Rectal smooth muscle tissue (tissue), 1 donor: ENCODE measurements at regions not wholly inside any gene's neighbourhood (a gene's known extent, or its start where the extent isn't known, plus 50 kb on each side); places are given as distances from the start of the nearest gene placed in this dataset.

Source experiments
- H3K27ac ChIP-seq: one replicate; pipeline ENCODE4 v1.7.0; 2013; ENCODE audit warnings: low read depth, low read length, inconsistent platforms
- H3K27me3 ChIP-seq: one replicate; pipeline ENCODE4 v1.7.0; 2013; ENCODE audit warnings: low read length; ENCODE audit not compliant: control insufficient read depth, insufficient read depth
- H3K36me3 ChIP-seq: one replicate; pipeline ENCODE4 v1.7.0; 2013; ENCODE audit warnings: low read length; ENCODE audit not compliant: control insufficient read depth, insufficient read depth
- H3K4me1 ChIP-seq: one replicate; pipeline ENCODE4 v1.7.0; 2013; ENCODE audit warnings: low read length; ENCODE audit not compliant: control insufficient read depth, insufficient read depth
- H3K4me3 ChIP-seq: one replicate; pipeline ENCODE4 v1.7.0; 2013; ENCODE audit warnings: low read length
- H3K9ac ChIP-seq: one replicate; pipeline ENCODE4 v1.7.0; 2013; ENCODE audit warnings: low read length

- Histone ChIP-seq H3K36me3 (no peaks in the 10 kb centered on the region), H3K9ac (no peak overlapping the region), H3K4me1 (no peaks in the 10 kb centered on the region), H3K4me3 (no peak overlapping the region), H3K27ac (no peak overlapping the region), H3K27me3 (peaks cover 2% of the 10 kb centered on the region)
Measured at GRCh38 chr6:33967966-33968724, 164.3 kb upstream of the MLN start.

- Histone ChIP-seq H3K9ac (no peak overlapping the region), H3K36me3 (no peaks in the 10 kb centered on the region), H3K27me3 (peaks cover 2% of the 10 kb centered on the region), H3K4me1 (peaks cover 2% of the 10 kb centered on the region), H3K27ac (no peak overlapping the region), H3K4me3 (no peak overlapping the region)
Measured at GRCh38 chr6:33967265-33967767, 163.5 kb upstream of the MLN start.

GRCh38 chr6:33966536-33966935 lies 162.7 kb upstream of the MLN start:
- no peaks in the 10 kb centered on the region for H3K36me3 ChIP-seq
- H3K4me1 ChIP-seq, result peaks cover 4% of the 10 kb centered on the region
- no peak overlapping the region for H3K9ac ChIP-seq
- H3K4me3 ChIP-seq, result no peak overlapping the region
- H3K27me3 ChIP-seq, result peaks cover 2% of the 10 kb centered on the region
- no peak overlapping the region for H3K27ac ChIP-seq

- Histone ChIP-seq H3K4me3 (no peak overlapping the region), H3K9ac (no peak overlapping the region), H3K36me3 (no peaks in the 10 kb centered on the region), H3K27ac (no peak overlapping the region), H3K27me3 (peaks cover 2% of the 10 kb centered on the region), H3K4me1 (peaks cover 4% of the 10 kb centered on the region)
Measured at GRCh38 chr6:33965766-33966165, 162.0 kb upstream of the MLN start.

GRCh38 chr6:33964387-33964786 lies 160.6 kb upstream of the MLN start:
- H3K27ac ChIP-seq, result no peak overlapping the region
- no peaks in the 10 kb centered on the region for H3K36me3 ChIP-seq
- H3K9ac ChIP-seq, result no peak overlapping the region
- H3K4me3 ChIP-seq, result no peak overlapping the region
- peaks cover 4% of the 10 kb centered on the region for H3K4me1 ChIP-seq
- H3K27me3 ChIP-seq, result peaks cover 2% of the 10 kb centered on the region

GRCh38 chr6:33963136-33963750 lies 159.4 kb upstream of the MLN start:
- Histone ChIP-seq H3K27ac (no peak overlapping the region), H3K4me3 (no peak overlapping the region), H3K36me3 (no peaks in the 10 kb centered on the region), H3K4me1 (peaks cover 4% of the 10 kb centered on the region), H3K9ac (no peak overlapping the region), H3K27me3 (peaks cover 2% of the 10 kb centered on the region)

GRCh38 chr6:33962246-33963027 lies 158.6 kb upstream of the MLN start:
- no peak overlapping the region for H3K4me3 ChIP-seq
- peaks cover 4% of the 10 kb centered on the region for H3K4me1 ChIP-seq
- H3K9ac ChIP-seq, result no peak overlapping the region
- no peaks in the 10 kb centered on the region for H3K36me3 ChIP-seq
- H3K27ac ChIP-seq, result no peak overlapping the region
- H3K27me3 ChIP-seq, result peaks cover 2% of the 10 kb centered on the region

- Histone ChIP-seq H3K27me3 (peaks cover 2% of the 10 kb centered on the region), H3K36me3 (no peaks in the 10 kb centered on the region), H3K4me3 (no peak overlapping the region), H3K9ac (no peak overlapping the region), H3K4me1 (peaks cover 4% of the 10 kb centered on the region), H3K27ac (no peak overlapping the region)
Measured at GRCh38 chr6:33961691-33962090, 157.9 kb upstream of the MLN start.

GRCh38 chr6:33960345-33961313 lies 156.8 kb upstream of the MLN start:
- H3K27ac ChIP-seq, result no peak overlapping the region
- no peaks in the 10 kb centered on the region for H3K27me3 ChIP-seq
- no peaks in the 10 kb centered on the region for H3K36me3 ChIP-seq
- no peak overlapping the region for H3K4me3 ChIP-seq
- peaks cover 4% of the 10 kb centered on the region for H3K4me1 ChIP-seq
- no peak overlapping the region for H3K9ac ChIP-seq

- Histone ChIP-seq H3K9ac (no peak overlapping the region), H3K4me3 (no peak overlapping the region), H3K27me3 (no peaks in the 10 kb centered on the region), H3K36me3 (no peaks in the 10 kb centered on the region), H3K27ac (no peak overlapping the region), H3K4me1 (peaks cover 4% of the 10 kb centered on the region)
Measured at GRCh38 chr6:33959661-33960344, 156.0 kb upstream of the MLN start.

- H3K36me3 ChIP-seq, result no peaks in the 10 kb centered on the region
- no peak overlapping the region for H3K4me3 ChIP-seq
- H3K27ac ChIP-seq, result no peak overlapping the region
- peaks cover 4% of the 10 kb centered on the region for H3K4me1 ChIP-seq
- H3K9ac ChIP-seq, result no peak overlapping the region
- H3K27me3 ChIP-seq, result no peaks in the 10 kb centered on the region
Measured at GRCh38 chr6:33959329-33959651, 155.5 kb upstream of the MLN start.
